ENCODE measurements at regions not wholly inside any gene's neighbourhood (a gene's known extent, or its start where the extent isn't known, plus 50 kb on each side); places are given as distances from the start of the nearest gene placed in this dataset.

DNA sequence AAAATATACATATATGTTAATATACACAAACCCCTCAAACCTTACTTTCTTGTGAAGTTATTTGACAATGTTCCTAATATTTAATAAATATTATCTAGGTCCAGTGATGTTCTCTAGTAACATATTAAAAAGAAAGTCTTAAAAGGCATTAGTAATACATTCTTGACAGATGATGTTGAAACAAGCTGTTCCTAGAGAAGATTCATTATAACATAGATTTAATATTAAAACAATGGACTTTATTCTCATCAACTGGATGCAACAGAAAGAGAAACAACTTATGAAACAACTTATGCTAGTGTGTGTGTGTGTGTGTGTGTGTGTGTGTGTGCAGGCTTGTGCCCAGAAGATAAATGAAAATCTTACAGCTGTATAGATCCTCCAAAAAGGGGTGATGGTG, 68.5 kb upstream of the PLXNA2 start:
- no peak overlapping the region for H3K4me3 ChIP-seq (ENCODE audit: low read depth, low read length)
- no peak for DNase-seq (ENCODE audit: low read depth)
- TF ChIP-seq, protein P1, sequence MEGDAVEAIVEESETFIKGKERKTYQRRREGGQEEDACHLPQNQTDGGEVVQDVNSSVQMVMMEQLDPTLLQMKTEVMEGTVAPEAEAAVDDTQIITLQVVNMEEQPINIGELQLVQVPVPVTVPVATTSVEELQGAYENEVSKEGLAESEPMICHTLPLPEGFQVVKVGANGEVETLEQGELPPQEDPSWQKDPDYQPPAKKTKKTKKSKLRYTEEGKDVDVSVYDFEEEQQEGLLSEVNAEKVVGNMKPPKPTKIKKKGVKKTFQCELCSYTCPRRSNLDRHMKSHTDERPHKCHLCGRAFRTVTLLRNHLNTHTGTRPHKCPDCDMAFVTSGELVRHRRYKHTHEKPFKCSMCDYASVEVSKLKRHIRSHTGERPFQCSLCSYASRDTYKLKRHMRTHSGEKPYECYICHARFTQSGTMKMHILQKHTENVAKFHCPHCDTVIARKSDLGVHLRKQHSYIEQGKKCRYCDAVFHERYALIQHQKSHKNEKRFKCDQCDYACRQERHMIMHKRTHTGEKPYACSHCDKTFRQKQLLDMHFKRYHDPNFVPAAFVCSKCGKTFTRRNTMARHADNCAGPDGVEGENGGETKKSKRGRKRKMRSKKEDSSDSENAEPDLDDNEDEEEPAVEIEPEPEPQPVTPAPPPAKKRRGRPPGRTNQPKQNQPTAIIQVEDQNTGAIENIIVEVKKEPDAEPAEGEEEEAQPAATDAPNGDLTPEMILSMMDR (IDR thresholded peaks at IDR 0.05; ENCODE audit: low read depth, low read length, missing control alignments): no peak

DNA sequence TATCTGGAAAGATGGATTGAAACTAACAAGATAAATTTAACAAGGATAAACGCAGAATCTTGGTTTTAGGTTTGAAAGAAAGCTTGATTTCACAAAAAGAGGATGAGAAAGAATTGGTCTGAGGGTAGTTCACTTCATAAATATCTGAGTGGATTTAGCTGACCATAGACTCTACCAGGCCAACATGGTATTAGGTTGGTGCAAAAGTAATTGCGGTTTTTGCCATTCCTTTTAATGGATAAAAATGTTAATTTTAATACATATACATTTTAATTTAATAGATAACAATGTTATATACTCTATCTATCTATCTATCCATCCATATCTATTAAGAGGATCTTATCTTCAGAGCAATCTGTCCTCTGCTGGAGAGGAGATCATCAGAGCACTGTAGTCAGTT, 70.2 kb upstream of the PLXNA2 start:
- no peak for DNase-seq (ENCODE audit: low read depth)
- TF ChIP-seq, protein P1 (IDR thresholded peaks at IDR 0.05; ENCODE audit: low read depth, low read length, missing control alignments): no peak
- H3K4me3 ChIP-seq (ENCODE audit: low read depth, low read length): no peak overlapping the region

DNA sequence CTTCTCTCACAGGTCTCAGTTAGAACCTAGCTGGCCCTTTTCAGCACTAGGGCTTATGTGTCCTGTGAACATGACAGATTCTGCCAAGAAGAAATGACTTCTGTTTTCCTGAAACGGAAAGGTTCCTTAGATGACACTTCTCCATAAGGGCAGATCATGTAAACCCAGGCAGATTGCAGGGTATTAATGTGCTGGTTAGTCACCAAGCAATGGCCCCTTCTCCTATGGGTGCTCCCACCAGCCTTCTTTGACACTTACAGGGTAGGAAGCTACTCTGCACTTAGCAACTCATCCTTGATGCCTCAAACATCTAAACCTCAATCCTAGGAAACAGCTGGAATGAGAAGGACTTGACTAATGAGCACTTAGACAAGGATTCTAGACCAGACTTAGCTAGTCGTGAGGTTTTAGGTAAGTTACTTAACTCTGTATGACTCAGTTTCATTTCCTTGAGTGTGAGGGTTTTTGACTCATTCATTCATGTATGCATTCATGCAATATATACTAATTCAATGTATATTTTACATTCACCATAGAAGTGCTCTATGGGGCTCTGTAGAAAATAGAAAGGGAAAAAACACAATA, 74.1 kb upstream of the PLXNA2 start:
- DNase-seq (ENCODE audit: low read depth): no peak
- TF ChIP-seq, protein P1 (IDR thresholded peaks at IDR 0.05; ENCODE audit: low read depth, low read length, missing control alignments): no peak

DNA sequence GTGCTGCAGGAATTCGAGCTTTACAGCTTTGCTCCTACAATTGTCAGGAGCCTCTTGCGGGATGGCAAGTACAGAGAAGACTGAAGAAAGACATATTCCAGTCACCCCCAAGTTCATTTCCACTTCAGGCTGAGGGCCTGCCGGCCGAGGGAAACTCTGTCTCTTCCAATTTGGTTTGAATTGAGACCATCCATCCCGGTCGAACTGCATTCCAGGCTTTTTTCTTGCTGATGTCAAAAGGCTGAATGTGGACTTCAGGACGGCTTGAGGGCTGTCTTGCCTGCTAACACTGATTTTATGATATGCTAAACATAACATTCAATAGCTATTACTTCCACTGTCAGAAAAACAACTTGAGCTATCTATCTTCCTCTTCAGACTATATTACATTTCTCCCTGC, 79.8 kb upstream of the PLXNA2 start:
- TF ChIP-seq, protein P1 (IDR thresholded peaks at IDR 0.05; ENCODE audit: low read depth, low read length, missing control alignments): no peak
- DNase-seq (ENCODE audit: low read depth): no peak

More for the DNA sequence above, 74.1 kb upstream of the PLXNA2 start:
- no peak overlapping the region for H3K4me3 ChIP-seq (ENCODE audit: low read depth, low read length)

DNA sequence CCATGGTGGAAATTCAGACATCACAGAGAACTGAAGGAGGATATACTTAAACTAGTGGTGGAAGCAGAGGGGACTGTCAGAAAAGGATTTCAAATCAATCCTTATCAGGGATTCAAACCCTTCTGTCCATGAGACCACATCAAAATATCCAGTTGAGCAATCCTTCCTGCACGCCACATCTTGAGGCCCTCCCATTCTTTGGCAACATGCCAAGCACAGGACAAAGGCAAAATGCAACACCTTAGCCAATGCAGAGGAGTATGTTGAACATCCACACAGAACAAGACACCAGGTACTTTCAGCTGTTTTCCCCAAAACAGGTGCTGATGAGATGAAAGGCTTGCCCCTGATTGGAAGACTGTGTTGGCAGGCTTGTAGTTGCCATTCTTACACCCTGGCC, 81.8 kb upstream of the PLXNA2 start:
- H3K4me3 ChIP-seq (ENCODE audit: low read depth, low read length): no peak overlapping the region
- DNase-seq (ENCODE audit: low read depth): no peak
- TF ChIP-seq, protein P1 (IDR thresholded peaks at IDR 0.05; ENCODE audit: low read depth, low read length, missing control alignments): no peak

More for the DNA sequence above, 79.8 kb upstream of the PLXNA2 start:
- no peak overlapping the region for H3K4me3 ChIP-seq (ENCODE audit: low read depth, low read length)

DNA sequence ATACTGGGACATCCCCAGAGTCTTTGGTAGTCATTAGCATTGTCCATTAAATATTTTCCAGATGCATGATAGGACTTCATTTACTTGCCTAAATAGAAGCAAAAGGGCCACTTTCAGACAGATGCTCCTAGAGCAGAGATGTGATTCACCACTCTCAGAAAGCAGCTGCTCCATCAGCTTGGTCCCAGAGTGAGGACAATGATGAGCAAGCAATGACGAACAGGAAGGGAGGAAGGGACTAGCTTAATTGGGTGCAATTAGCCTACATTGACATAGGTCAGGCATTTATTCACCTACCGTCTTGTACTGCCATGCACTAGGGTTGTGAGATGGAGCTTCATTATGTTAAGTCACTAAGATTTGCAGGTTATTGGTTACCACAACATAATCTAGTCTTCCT, 85.1 kb upstream of the PLXNA2 start:
- DNase-seq (ENCODE audit: low read depth): no peak
- TF ChIP-seq, protein P1 (IDR thresholded peaks at IDR 0.05; ENCODE audit: low read depth, low read length, missing control alignments): no peak
- H3K4me3 ChIP-seq (ENCODE audit: low read depth, low read length): no peak overlapping the region

DNA sequence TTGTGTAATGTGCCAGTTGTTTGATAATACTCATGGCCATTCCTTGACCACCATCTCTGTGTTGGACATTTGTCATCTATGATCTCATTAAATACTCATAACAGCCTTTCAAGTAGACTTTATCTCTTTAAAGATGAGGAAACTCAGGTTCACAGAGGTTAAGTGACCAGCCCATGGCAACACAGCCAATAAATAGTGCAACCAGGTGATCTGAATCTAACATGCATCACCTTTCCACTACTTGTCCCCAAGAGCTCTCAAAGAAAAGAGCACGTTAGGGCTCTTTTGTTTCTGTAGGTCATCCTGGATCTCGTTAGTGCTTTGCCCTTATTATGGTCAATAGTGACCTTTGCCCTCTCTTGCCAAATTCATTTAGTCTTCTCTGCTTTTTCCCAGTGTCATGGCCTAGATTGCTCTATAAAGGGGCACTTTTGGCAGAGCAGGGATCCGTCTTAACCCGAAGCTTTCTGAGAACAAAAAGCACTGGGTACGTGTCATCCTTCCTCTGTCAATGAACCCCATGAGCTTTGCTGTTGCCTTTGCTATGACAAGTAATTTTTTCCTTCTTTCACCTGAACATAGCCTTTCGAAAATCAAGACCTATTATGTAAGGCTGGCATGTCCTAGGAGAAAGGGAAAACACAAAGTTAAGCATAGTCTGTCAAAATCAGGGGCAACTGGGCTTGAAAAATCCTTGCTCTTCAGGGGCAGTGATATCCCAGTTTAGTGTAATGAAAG, 88.0 kb upstream of the PLXNA2 start:
- TF ChIP-seq, protein P1 (IDR thresholded peaks at IDR 0.05; ENCODE audit: low read depth, low read length, missing control alignments): no peak
- no peak for DNase-seq (ENCODE audit: low read depth)

More for the DNA sequence above, 88.0 kb upstream of the PLXNA2 start:
- no peak overlapping the region for H3K4me3 ChIP-seq (ENCODE audit: low read depth, low read length)
